ENCODE measurements at regions not wholly inside any gene's neighbourhood (a gene's known extent, or its start where the extent isn't known, plus 50 kb on each side); places are given as distances from the start of the nearest gene placed in this dataset.
A peak's percentile ranks its signal among the peaks of the same experiment; 100 is the strongest.

GRCh38 chr5:17802256-17802655 lies 168.0 kb downstream of the TAF11L14 start:
- no peaks in the 10 kb centered on the region for H3K36me3 ChIP-seq (replicated peaks)
- H3K27me3 ChIP-seq (replicated peaks): no peaks in the 10 kb centered on the region
- peak overlapping the region; percentile 26 for H3K27ac ChIP-seq
- no peak for TF ChIP-seq CTCF (IDR thresholded peaks at IDR 0.05; ENCODE audit: low read depth, low read length, missing control alignments)
- H3K4me3 ChIP-seq (ENCODE audit: low read depth, low read length): no peak overlapping the region
- in situ Hi-C loops (cut with HindIII; ENCODE audit: low pct_ligation_motif_present, low sequenced_read_pairs): no loop called here
- DNase-seq: peak; percentile 34

DNA sequence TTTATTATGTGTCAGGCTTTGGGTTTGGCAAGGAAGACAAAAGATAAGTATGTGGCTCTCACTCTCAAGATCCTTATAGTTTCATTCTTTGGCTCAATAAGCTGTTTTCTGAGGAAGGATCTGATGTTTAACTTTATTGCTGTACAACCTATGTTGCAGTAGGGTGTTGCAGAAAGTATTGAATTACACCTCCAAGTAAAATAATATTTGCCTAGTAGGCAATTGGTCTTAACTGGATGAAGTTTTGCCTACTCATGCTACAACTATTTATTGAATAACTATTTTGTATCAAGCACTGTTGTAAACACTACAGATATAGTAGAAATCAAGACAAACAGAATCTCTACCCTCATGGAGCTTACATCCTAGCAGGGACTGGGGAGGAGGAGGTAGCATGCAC lies 169.7 kb downstream of the TAF11L14 start:
- no peak for TF ChIP-seq CTCF (IDR thresholded peaks at IDR 0.05; ENCODE audit: low read depth, low read length, missing control alignments)
- DNase-seq: no peak
- no peaks in the 10 kb centered on the region for H3K27me3 ChIP-seq (replicated peaks)
- no peak overlapping the region for H3K27ac ChIP-seq
- in situ Hi-C loops (cut with HindIII; ENCODE audit: low pct_ligation_motif_present, low sequenced_read_pairs): no loop called here
- no peaks in the 10 kb centered on the region for H3K36me3 ChIP-seq (replicated peaks)
- H3K4me3 ChIP-seq (ENCODE audit: low read depth, low read length): no peak overlapping the region

DNA sequence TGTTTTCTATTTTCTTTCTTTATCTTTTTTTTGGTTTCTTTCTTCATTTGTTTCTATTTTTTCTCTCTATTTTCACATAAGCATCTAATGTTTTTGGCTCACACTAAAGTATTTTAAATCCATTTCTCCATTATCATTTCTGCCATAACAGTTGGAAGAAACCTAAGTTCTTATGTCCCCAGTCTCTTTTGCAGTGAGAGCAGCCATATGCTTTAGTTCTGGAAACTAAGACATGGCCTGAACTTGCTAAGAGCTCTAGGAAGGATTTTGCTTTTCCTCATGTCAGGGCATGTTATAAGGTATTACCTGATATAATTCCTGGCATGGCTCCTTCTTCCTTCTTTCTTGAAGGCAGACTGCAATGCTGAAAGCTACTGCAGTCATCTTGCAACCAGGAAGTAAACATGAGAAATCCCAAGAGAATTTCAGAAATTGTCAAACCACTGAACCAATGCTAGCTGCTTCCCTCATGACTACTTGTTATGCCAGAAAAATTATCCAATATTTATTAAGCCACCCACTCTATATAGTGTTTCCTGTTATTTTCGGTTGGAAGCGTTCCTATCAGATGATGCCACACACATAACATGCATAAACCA lies 171.1 kb downstream of the TAF11L14 start:
- no peak for TF ChIP-seq CTCF (IDR thresholded peaks at IDR 0.05; ENCODE audit: low read depth, low read length, missing control alignments)
- Histone ChIP-seq H3K36me3 (replicated peaks) (no peaks in the 10 kb centered on the region), H3K27ac (peak overlapping the region; percentile 45), H3K4me3 (ENCODE audit: low read depth, low read length) (no peak overlapping the region), H3K27me3 (replicated peaks) (no peaks in the 10 kb centered on the region)
- in situ Hi-C loops (cut with HindIII; ENCODE audit: low pct_ligation_motif_present, low sequenced_read_pairs): no loop called here
- DNase-seq: peak; percentile 59

DNA sequence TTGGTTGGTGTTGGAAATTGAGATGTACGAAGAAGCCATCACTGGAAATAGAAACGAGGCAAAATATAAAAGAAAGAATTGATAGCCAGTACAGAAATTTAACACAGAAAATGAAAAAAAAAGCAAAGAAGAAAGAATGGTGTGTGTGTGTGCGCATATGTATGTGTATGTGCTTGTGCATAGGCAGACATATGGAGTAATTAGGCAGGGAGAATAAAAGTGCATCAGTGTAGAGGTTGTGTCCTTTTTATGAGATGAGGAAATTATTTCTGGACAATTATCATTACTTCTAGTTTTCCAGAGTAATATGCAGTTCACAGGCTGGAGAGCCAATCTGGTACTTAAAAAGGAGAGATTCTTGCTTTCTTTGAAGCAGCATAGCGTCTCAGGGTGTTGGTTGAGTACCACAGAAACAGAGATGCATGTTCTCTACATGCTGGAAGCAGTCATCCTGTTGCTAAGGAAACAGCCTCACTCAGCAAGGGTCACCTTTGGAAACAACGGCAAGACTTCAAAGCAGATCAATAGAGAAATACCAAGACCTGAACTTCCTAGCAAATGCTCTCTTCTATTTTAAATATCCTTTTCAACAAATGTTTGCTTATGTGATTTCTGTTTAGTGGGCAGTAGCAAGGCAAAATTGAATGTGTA lies 172.7 kb downstream of the TAF11L14 start:
- no peaks in the 10 kb centered on the region for H3K27me3 ChIP-seq (replicated peaks)
- in situ Hi-C loops (cut with HindIII; ENCODE audit: low pct_ligation_motif_present, low sequenced_read_pairs): no loop called here
- H3K36me3 ChIP-seq (replicated peaks): no peaks in the 10 kb centered on the region

GRCh38 chr5:17808566-17808965 lies 174.3 kb downstream of the TAF11L14 start:
- no peaks in the 10 kb centered on the region for H3K27me3 ChIP-seq (replicated peaks)
- TF ChIP-seq CTCF (IDR thresholded peaks at IDR 0.05; ENCODE audit: low read depth, low read length, missing control alignments): no peak
- H3K4me3 ChIP-seq (ENCODE audit: low read depth, low read length): no peak overlapping the region
- no peak overlapping the region for H3K27ac ChIP-seq
- DNase-seq: no peak
- H3K36me3 ChIP-seq (replicated peaks): no peaks in the 10 kb centered on the region
- in situ Hi-C loops (cut with HindIII; ENCODE audit: low pct_ligation_motif_present, low sequenced_read_pairs): no loop called here

More for the DNA sequence above, 172.7 kb downstream of the TAF11L14 start:
- H3K27ac ChIP-seq: no peak overlapping the region
- no peak overlapping the region for H3K4me3 ChIP-seq (ENCODE audit: low read depth, low read length)
- DNase-seq: no peak
- no peak for TF ChIP-seq CTCF (IDR thresholded peaks at IDR 0.05; ENCODE audit: low read depth, low read length, missing control alignments)

DNA sequence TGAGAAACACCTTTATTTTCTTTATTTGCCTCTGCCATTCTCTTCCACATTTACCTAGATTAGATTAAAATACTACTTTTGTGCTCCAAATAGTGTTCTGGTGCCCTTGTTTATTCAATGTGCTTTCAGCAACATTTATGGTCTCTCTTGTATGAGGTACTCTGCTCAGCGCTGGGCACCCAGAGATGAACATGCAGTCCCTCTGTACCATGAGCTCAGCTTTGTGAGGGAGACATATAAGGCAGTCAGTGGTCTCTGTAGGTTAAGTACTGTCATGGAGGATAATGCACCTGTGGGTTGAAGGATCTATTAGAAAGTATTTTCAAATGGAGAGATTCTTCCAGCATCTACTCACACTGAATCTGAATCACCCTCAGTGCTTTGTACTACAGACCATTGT lies 176.5 kb downstream of the TAF11L14 start:
- H3K27me3 ChIP-seq (replicated peaks): no peaks in the 10 kb centered on the region
- no peaks in the 10 kb centered on the region for H3K36me3 ChIP-seq (replicated peaks)
- in situ Hi-C loops (cut with HindIII; ENCODE audit: low pct_ligation_motif_present, low sequenced_read_pairs): no loop called here
- no peak for TF ChIP-seq CTCF (IDR thresholded peaks at IDR 0.05; ENCODE audit: low read depth, low read length, missing control alignments)
- no peak overlapping the region for H3K4me3 ChIP-seq (ENCODE audit: low read depth, low read length)
- H3K27ac ChIP-seq: no peak overlapping the region
- no peak for DNase-seq
